ENCODE measurements at regions not wholly inside any gene's neighbourhood (a gene's known extent, or its start where the extent isn't known, plus 50 kb on each side); places are given as distances from the start of the nearest gene placed in this dataset.
"Not testable (repeated sequence)": the region's sequence is repeated elsewhere in the genome, so short reads cannot be mapped to it uniquely, and the experiment has no call there.

- H3K4me1 ChIP-seq (ENCODE audit: control insufficient read depth in 1 of 2, extremely low read depth in 1 of 2, insufficient read depth in 2 of 2, low read length in 2 of 2); H3K27ac Mint-ChIP-seq; H3K9me3 Mint-ChIP-seq; H3K9me3 ChIP-seq; H3K4me1 Mint-ChIP-seq; POLR2A ChIA-PET; H3K36me3 ChIP-seq (ENCODE audit: control insufficient read depth in 2 of 2, extremely low read depth in 1 of 2, insufficient read depth in 1 of 2, low read length in 1 of 2); H3K36me3 Mint-ChIP-seq; H3K4me3 ChIP-seq (ENCODE audit: control insufficient read depth in 1 of 2, extremely low read depth in 1 of 2, low read length in 1 of 2); H3K27me3 ChIP-seq (replicated peaks in 1 of 2; ENCODE audit: control insufficient read depth in 2 of 2, extremely low read depth in 1 of 2, insufficient read depth in 2 of 2, low read length in 1 of 2); DNase-seq; H3K4me3 Mint-ChIP-seq; ATAC-seq (replicated peaks in 1 of 4); H3K27me3 Mint-ChIP-seq; H3K27ac ChIP-seq (ENCODE audit: low read length): not testable (repeated sequence)
- CTCF ChIA-PET, result interaction anchor here in 1 of 2 donors (0.6 kb wide), 1 partner anchor 96 kb away, joined by 5 read pairs; no protein-coding TSS in a partner anchor
- 93% methylated on average over 24 of the region's 41 CpGs for WGBS (ENCODE audit: insufficient coverage)
These were observed 167.6 kb downstream of the SOX4 start for GRCh38 chr6:21761053-21761730.

- Mint-ChIP-seq H3K36me3 (no peaks in the 10 kb centered on the region), H3K4me1 (no peaks in the 10 kb centered on the region), H3K27me3 (peaks cover 0 to 5% of the 10 kb centered on the region in 2 donors), H3K27ac (no peak overlapping the region), H3K9me3 (no peaks in the 10 kb centered on the region), H3K4me3 (no peak overlapping the region)
- Histone ChIP-seq H3K4me1 (ENCODE audit: control insufficient read depth in 1 of 2, extremely low read depth in 1 of 2, insufficient read depth in 2 of 2, low read length in 2 of 2) (no peaks in the 10 kb centered on the region), H3K9me3 (no peaks in the 10 kb centered on the region), H3K36me3 (ENCODE audit: control insufficient read depth in 2 of 2, extremely low read depth in 1 of 2, insufficient read depth in 1 of 2, low read length in 1 of 2) (no peaks in the 10 kb centered on the region), H3K4me3 (ENCODE audit: control insufficient read depth in 1 of 2, extremely low read depth in 1 of 2, low read length in 1 of 2) (no peak overlapping the region), H3K27me3 (replicated peaks in 1 of 2; ENCODE audit: control insufficient read depth in 2 of 2, extremely low read depth in 1 of 2, insufficient read depth in 2 of 2, low read length in 1 of 2) (no peaks in the 10 kb centered on the region), H3K27ac (ENCODE audit: low read length) (no peak overlapping the region)
- ATAC-seq (replicated peaks in 1 of 4), result no peak
- ChIA-PET POLR2A (no interaction called here), CTCF (no interaction called here)
- DNase-seq, result no peak
- WGBS (ENCODE audit: insufficient coverage), result 50% methylated on average over 1 of the region's 2 CpGs
These were observed 171.4 kb downstream of the SOX4 start for GRCh38 chr6:21764989-21765388.

- Mint-ChIP-seq H3K9me3 (no peaks in the 10 kb centered on the region), H3K4me3 (no peak overlapping the region), H3K27ac (no peak overlapping the region), H3K27me3 (peaks cover 0 to 5% of the 10 kb centered on the region in 2 donors), H3K36me3 (no peaks in the 10 kb centered on the region), H3K4me1 (no peaks in the 10 kb centered on the region)
- ChIA-PET POLR2A (no interaction called here), CTCF (no interaction called here)
- DNase-seq, result no peak
- Histone ChIP-seq H3K36me3 (ENCODE audit: control insufficient read depth in 2 of 2, extremely low read depth in 1 of 2, insufficient read depth in 1 of 2, low read length in 1 of 2) (no peaks in the 10 kb centered on the region), H3K4me1 (ENCODE audit: control insufficient read depth in 1 of 2, extremely low read depth in 1 of 2, insufficient read depth in 2 of 2, low read length in 2 of 2) (no peaks in the 10 kb centered on the region), H3K27ac (ENCODE audit: low read length) (no peak overlapping the region), H3K4me3 (ENCODE audit: control insufficient read depth in 1 of 2, extremely low read depth in 1 of 2, low read length in 1 of 2) (no peak overlapping the region), H3K27me3 (replicated peaks in 1 of 2; ENCODE audit: control insufficient read depth in 2 of 2, extremely low read depth in 1 of 2, insufficient read depth in 2 of 2, low read length in 1 of 2) (no peaks in the 10 kb centered on the region), H3K9me3 (no peaks in the 10 kb centered on the region)
- WGBS (ENCODE audit: insufficient coverage), result no CpG with 5 or more reads among the region's 3 CpGs
- no peak for ATAC-seq (replicated peaks in 1 of 4)
These were observed 174.5 kb downstream of the SOX4 start for GRCh38 chr6:21767891-21768648.

DNA sequence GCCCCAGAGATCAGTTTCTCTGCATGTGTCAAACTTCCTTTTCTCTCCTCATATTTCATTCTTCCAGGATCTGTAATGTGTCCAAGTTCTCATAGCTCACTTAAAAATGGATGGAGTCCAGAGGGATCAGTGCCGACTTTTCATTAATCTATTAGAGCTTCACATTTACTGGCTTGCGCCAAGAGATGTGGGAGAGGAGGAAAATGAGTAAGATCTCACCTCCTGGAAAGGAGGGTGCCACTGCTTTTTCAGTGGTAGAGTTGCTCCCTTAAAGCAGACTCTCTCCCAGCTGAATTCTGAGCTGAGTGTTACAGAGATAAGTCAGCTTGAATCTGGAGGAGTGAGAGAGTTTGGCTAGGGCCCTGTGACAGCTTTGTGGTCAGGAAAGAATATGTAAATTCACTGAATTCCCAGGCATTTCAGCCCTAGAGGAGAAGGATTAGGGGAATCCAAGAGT lies 175.9 kb downstream of the SOX4 start:
- CTCF ChIA-PET, result interaction anchor here in 1 of 2 donors (0.6 kb wide), 1 partner anchor 17 kb away, joined by 4 read pairs; no protein-coding TSS in a partner anchor
- H3K27ac Mint-ChIP-seq, result no peak overlapping the region
- no peaks in the 10 kb centered on the region for H3K4me1 Mint-ChIP-seq
- POLR2A ChIA-PET, result no interaction called here
- ATAC-seq (replicated peaks in 1 of 4) (no peak), DNase-seq (no peak)
- H3K27me3 Mint-ChIP-seq, result peaks cover 0 to 5% of the 10 kb centered on the region in 2 donors
- Histone ChIP-seq H3K27ac (ENCODE audit: low read length) (no peak overlapping the region), H3K4me1 (ENCODE audit: control insufficient read depth in 1 of 2, extremely low read depth in 1 of 2, insufficient read depth in 2 of 2, low read length in 2 of 2) (no peaks in the 10 kb centered on the region), H3K9me3 (no peaks in the 10 kb centered on the region), H3K27me3 (replicated peaks in 1 of 2; ENCODE audit: control insufficient read depth in 2 of 2, extremely low read depth in 1 of 2, insufficient read depth in 2 of 2, low read length in 1 of 2) (no peaks in the 10 kb centered on the region), H3K4me3 (ENCODE audit: control insufficient read depth in 1 of 2, extremely low read depth in 1 of 2, low read length in 1 of 2) (no peak overlapping the region), H3K36me3 (ENCODE audit: control insufficient read depth in 2 of 2, extremely low read depth in 1 of 2, insufficient read depth in 1 of 2, low read length in 1 of 2) (no peaks in the 10 kb centered on the region)
- H3K4me3 Mint-ChIP-seq, result no peak overlapping the region
- no peaks in the 10 kb centered on the region for H3K9me3 Mint-ChIP-seq
- no peaks in the 10 kb centered on the region for H3K36me3 Mint-ChIP-seq
- WGBS (ENCODE audit: insufficient coverage), result no CpG with 5 or more reads among the region's 2 CpGs

DNA sequence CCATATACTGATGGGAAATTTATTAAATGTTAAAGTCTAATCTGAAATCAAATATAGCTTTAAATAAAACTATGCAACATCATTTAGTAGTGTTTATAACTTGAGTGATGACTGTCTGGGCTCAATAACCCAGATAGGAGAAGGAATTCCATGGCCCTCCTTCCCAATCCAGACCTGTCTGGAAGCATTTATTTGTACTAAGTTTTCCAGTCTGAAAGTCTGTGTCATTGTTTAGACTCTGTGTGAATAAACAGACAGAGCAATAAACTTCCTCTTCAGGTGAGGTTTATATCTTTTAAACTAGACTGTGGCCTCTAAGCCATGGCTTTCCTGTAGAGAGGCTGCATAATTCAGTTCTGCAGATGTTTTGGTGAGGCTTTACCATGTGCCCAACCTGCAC lies 176.4 kb downstream of the SOX4 start:
- Mint-ChIP-seq H3K27me3 (peaks cover 0 to 5% of the 10 kb centered on the region in 2 donors), H3K36me3 (no peaks in the 10 kb centered on the region), H3K4me3 (no peak overlapping the region), H3K4me1 (no peaks in the 10 kb centered on the region), H3K9me3 (no peaks in the 10 kb centered on the region), H3K27ac (no peak overlapping the region)
- ATAC-seq (replicated peaks in 1 of 4) (no peak), DNase-seq (no peak)
- CTCF ChIA-PET, result no interaction called here
- Histone ChIP-seq H3K4me3 (ENCODE audit: control insufficient read depth in 1 of 2, extremely low read depth in 1 of 2, low read length in 1 of 2) (no peak overlapping the region), H3K9me3 (no peaks in the 10 kb centered on the region), H3K4me1 (ENCODE audit: control insufficient read depth in 1 of 2, extremely low read depth in 1 of 2, insufficient read depth in 2 of 2, low read length in 2 of 2) (no peaks in the 10 kb centered on the region), H3K36me3 (ENCODE audit: control insufficient read depth in 2 of 2, extremely low read depth in 1 of 2, insufficient read depth in 1 of 2, low read length in 1 of 2) (no peaks in the 10 kb centered on the region), H3K27me3 (replicated peaks in 1 of 2; ENCODE audit: control insufficient read depth in 2 of 2, extremely low read depth in 1 of 2, insufficient read depth in 2 of 2, low read length in 1 of 2) (no peaks in the 10 kb centered on the region), H3K27ac (ENCODE audit: low read length) (no peak overlapping the region)
- POLR2A ChIA-PET, result no interaction called here

- ATAC-seq (replicated peaks in 1 of 4), result no peak
- WGBS (ENCODE audit: insufficient coverage), result 8% methylated on average over 2 of the region's 4 CpGs
- no peak for DNase-seq
- no peak overlapping the region for H3K27ac Mint-ChIP-seq
- Histone ChIP-seq H3K9me3 (no peaks in the 10 kb centered on the region), H3K4me3 (ENCODE audit: control insufficient read depth in 1 of 2, extremely low read depth in 1 of 2, low read length in 1 of 2) (no peak overlapping the region), H3K36me3 (ENCODE audit: control insufficient read depth in 2 of 2, extremely low read depth in 1 of 2, insufficient read depth in 1 of 2, low read length in 1 of 2) (no peaks in the 10 kb centered on the region), H3K4me1 (ENCODE audit: control insufficient read depth in 1 of 2, extremely low read depth in 1 of 2, insufficient read depth in 2 of 2, low read length in 2 of 2) (no peaks in the 10 kb centered on the region), H3K27me3 (replicated peaks in 1 of 2; ENCODE audit: control insufficient read depth in 2 of 2, extremely low read depth in 1 of 2, insufficient read depth in 2 of 2, low read length in 1 of 2) (no peaks in the 10 kb centered on the region), H3K27ac (ENCODE audit: low read length) (no peak overlapping the region)
- H3K36me3 Mint-ChIP-seq, result no peaks in the 10 kb centered on the region
- no peaks in the 10 kb centered on the region for H3K9me3 Mint-ChIP-seq
- CTCF ChIA-PET, result no interaction called here
- no peaks in the 10 kb centered on the region for H3K4me1 Mint-ChIP-seq
- H3K27me3 Mint-ChIP-seq, result peaks cover 0 to 5% of the 10 kb centered on the region in 2 donors
- H3K4me3 Mint-ChIP-seq, result no peak overlapping the region
- POLR2A ChIA-PET, result no interaction called here
These were observed 178.2 kb downstream of the SOX4 start for GRCh38 chr6:21771626-21772320.

Measured in T-cell (primary cell).